ENCODE measurements at regions not wholly inside any gene's neighbourhood (a gene's known extent, or its start where the extent isn't known, plus 50 kb on each side); places are given as distances from the start of the nearest gene placed in this dataset.

DNA sequence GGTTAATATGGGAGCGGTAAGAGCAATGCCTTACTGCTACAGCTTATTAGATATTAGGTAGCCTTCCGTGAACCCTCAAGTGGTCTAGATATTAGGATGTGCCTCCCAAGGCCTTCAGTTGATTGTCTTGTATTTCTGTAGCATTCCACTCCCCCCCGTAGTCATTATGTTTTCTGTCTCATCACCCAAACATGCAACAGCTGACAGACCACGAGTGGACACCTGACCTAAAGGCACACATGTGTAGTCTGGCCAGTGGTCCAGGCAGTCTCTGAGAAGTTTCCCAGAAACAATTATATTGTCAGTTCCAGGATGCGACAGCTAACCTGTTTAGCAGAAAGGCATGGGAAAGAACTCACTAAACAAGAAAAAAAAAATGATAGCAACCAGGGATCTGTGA is 1000.9 kb downstream of the AGBL1 start:
- Mint-ChIP-seq H3K4me3 (no peak overlapping the region), H3K4me1 (no peaks in the 10 kb centered on the region), H3K9me3 (no peaks in the 10 kb centered on the region), H3K27ac (no peak overlapping the region), H3K27me3 (ENCODE audit: insufficient read depth) (no peaks in the 10 kb centered on the region), H3K36me3 (ENCODE audit: low read depth) (no peaks in the 10 kb centered on the region)
- Histone ChIP-seq H3K4me3 (ENCODE audit: low read length) (no peak overlapping the region), H3K27me3 (ENCODE audit: control insufficient read depth, insufficient read depth, low read length, poor library complexity, severe bottlenecking) (no peaks in the 10 kb centered on the region), H3K27ac (ENCODE audit: low read depth, low read length) (no peak overlapping the region), H3K9ac (ENCODE audit: extremely low read depth, low read length, poor library complexity, severe bottlenecking) (no peak overlapping the region), H3K9me3 (ENCODE audit: control insufficient read depth, low read length) (no peaks in the 10 kb centered on the region), H3K4me1 (ENCODE audit: control insufficient read depth, insufficient read depth, low read length) (no peaks in the 10 kb centered on the region), H3K36me3 (ENCODE audit: control insufficient read depth, insufficient read depth, low read length) (no peaks in the 10 kb centered on the region)
- TF ChIP-seq, protein P1, sequence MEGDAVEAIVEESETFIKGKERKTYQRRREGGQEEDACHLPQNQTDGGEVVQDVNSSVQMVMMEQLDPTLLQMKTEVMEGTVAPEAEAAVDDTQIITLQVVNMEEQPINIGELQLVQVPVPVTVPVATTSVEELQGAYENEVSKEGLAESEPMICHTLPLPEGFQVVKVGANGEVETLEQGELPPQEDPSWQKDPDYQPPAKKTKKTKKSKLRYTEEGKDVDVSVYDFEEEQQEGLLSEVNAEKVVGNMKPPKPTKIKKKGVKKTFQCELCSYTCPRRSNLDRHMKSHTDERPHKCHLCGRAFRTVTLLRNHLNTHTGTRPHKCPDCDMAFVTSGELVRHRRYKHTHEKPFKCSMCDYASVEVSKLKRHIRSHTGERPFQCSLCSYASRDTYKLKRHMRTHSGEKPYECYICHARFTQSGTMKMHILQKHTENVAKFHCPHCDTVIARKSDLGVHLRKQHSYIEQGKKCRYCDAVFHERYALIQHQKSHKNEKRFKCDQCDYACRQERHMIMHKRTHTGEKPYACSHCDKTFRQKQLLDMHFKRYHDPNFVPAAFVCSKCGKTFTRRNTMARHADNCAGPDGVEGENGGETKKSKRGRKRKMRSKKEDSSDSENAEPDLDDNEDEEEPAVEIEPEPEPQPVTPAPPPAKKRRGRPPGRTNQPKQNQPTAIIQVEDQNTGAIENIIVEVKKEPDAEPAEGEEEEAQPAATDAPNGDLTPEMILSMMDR (conservative IDR thresholded peaks at IDR 0.05) = no peak
- WGBS, 2 experiments (ENCODE audit: insufficient coverage in 1 of 2, insufficient read length in 1 of 2) = 67 to 70% methylated on average over 3 to 5 of the region's 5 CpGs
- DNase-seq = no peak

Measured in endodermal cell (in vitro differentiated cells).